ENCODE measurements at regions not wholly inside any gene's neighbourhood (a gene's known extent, or its start where the extent isn't known, plus 50 kb on each side); places are given as distances from the start of the nearest gene placed in this dataset.

GRCh38 chr2:43106559-43107527 lies 119.6 kb downstream of the ZFP36L2 start:
- no peak for DNase-seq (ENCODE audit: low read depth in 2 of 2)

- no peak for DNase-seq (ENCODE audit: low read depth in 2 of 2)
Observed at GRCh38 chr2:43105586-43106558, 120.5 kb downstream of the ZFP36L2 start.

GRCh38 chr2:43104763-43105162 lies 121.6 kb downstream of the ZFP36L2 start:
- no peak for DNase-seq (ENCODE audit: low read depth in 2 of 2)

GRCh38 chr2:43104106-43104505 lies 122.3 kb downstream of the ZFP36L2 start:
- no peak for DNase-seq (ENCODE audit: low read depth in 2 of 2)

- no peak for DNase-seq (ENCODE audit: low read depth in 2 of 2)
Observed at GRCh38 chr2:43103093-43103404, 123.4 kb downstream of the ZFP36L2 start.

- DNase-seq (ENCODE audit: low read depth in 2 of 2) = no peak
Observed at GRCh38 chr2:43102366-43103092, 123.9 kb downstream of the ZFP36L2 start.

GRCh38 chr2:43101751-43102150 lies 124.7 kb downstream of the ZFP36L2 start:
- DNase-seq (ENCODE audit: low read depth in 2 of 2) = no peak

- no peak for DNase-seq (ENCODE audit: low read depth in 2 of 2)
Observed at GRCh38 chr2:43100883-43101662, 125.3 kb downstream of the ZFP36L2 start.

GRCh38 chr2:43100362-43100882 lies 126.0 kb downstream of the ZFP36L2 start:
- DNase-seq (ENCODE audit: low read depth in 2 of 2) = no peak

GRCh38 chr2:43099797-43100196 lies 126.6 kb downstream of the ZFP36L2 start:
- DNase-seq (ENCODE audit: low read depth in 2 of 2) = no peak

- no peak for DNase-seq (ENCODE audit: low read depth in 2 of 2)
Observed at GRCh38 chr2:43098539-43098938, 127.9 kb downstream of the ZFP36L2 start.

GRCh38 chr2:43097644-43098408 lies 128.6 kb downstream of the ZFP36L2 start:
- no peak for DNase-seq (ENCODE audit: low read depth in 2 of 2)

- DNase-seq (ENCODE audit: low read depth in 2 of 2) = no peak
Observed at GRCh38 chr2:43095533-43096295, 130.7 kb downstream of the ZFP36L2 start.

GRCh38 chr2:43092520-43093179 lies 133.8 kb downstream of the ZFP36L2 start:
- DNase-seq (ENCODE audit: low read depth in 2 of 2) = no peak

GRCh38 chr2:43090317-43090716 lies 136.1 kb downstream of the ZFP36L2 start:
- DNase-seq (ENCODE audit: low read depth in 2 of 2) = no peak

- no peak for DNase-seq (ENCODE audit: low read depth in 2 of 2)
Observed at GRCh38 chr2:43088143-43089073, 138.0 kb downstream of the ZFP36L2 start.

GRCh38 chr2:43087413-43087812 lies 139.0 kb downstream of the ZFP36L2 start:
- no peak for DNase-seq (ENCODE audit: low read depth in 2 of 2)

Measured in fibroblast of skin of left biceps (primary cell).